ENCODE measurements at regions not wholly inside any gene's neighbourhood (a gene's known extent, or its start where the extent isn't known, plus 50 kb on each side); places are given as distances from the start of the nearest gene placed in this dataset.

GRCh38 chr5:125277494-125278154 is 531.2 kb upstream of the ZNF608 start:
- DNase-seq (ENCODE audit: low read depth, low spot score), result peak; percentile 92
- H3K9me3 ChIP-seq (ENCODE audit: control insufficient read depth, insufficient read depth, low read depth, low read length), result no peaks in the 10 kb centered on the region
- H3K36me3 ChIP-seq (ENCODE audit: control insufficient read depth, insufficient read depth, low read length), result no peaks in the 10 kb centered on the region
- intact Hi-C loops (cut with micrococcal nuclease; ENCODE audit: unreplicated experiment), result no loop called here
- in situ Hi-C loops (cut with HindIII; ENCODE audit: low pct_unique_long_range_greater_than_20kb, low sequenced_read_pairs), result no loop called here
- no peaks in the 10 kb centered on the region for H3K27me3 ChIP-seq (ENCODE audit: control insufficient read depth, insufficient read depth, low read length)
- H3K4me3 ChIP-seq (ENCODE audit: low read depth in 2 of 2, low read length in 2 of 2), result no peak overlapping the region
- ATAC-seq, result peak; percentile 99
- ChIA-PET CTCF (no interaction called here), POLR2A (no interaction called here)
- peak overlapping the region; percentile 65 for H3K27ac ChIP-seq (ENCODE audit: low read length)
- peaks cover 18% of the 10 kb centered on the region; the same call in 1 of the 2 replicates for H3K4me1 ChIP-seq (ENCODE audit: control insufficient read depth, insufficient read depth, low read length)
- no TSS peak for BruUV-seq (replicated peaks)
- TF ChIP-seq SIN3A (IDR thresholded peaks at IDR 0.05; ENCODE audit: borderline replicate concordance, insufficient read depth, low read depth, low read length), result no peak
- peak; percentile 70; the same call in 1 of the 2 replicates for TF ChIP-seq POLR2AphosphoS5 (IDR thresholded peaks at IDR 0.05; ENCODE audit: low read depth, low read length)

DNA sequence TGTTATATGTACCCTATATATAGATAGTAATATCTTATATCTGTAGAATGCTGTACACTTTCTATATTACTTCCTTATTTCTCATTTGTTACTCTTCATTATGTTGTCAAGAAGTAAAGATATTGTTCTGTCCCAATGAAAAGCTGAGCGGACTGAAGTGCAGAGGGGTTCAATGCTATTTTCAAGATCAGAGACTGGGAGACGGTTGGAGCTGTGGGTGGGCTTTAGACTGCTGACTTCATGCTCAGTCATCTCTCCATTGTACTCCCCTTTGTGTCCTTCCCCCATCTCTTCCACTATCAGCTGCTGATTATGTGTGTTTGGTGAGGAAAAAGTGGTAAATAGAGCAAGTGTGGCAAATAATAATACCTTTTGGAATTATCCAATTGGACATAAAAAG is 532.3 kb upstream of the ZNF608 start:
- Histone ChIP-seq H3K36me3 (ENCODE audit: control insufficient read depth, insufficient read depth, low read length) (no peaks in the 10 kb centered on the region), H3K4me1 (ENCODE audit: control insufficient read depth, insufficient read depth, low read length) (peaks cover 18% of the 10 kb centered on the region; the same call in 1 of the 2 replicates), H3K4me3 (ENCODE audit: low read depth in 2 of 2, low read length in 2 of 2) (no peak overlapping the region), H3K27ac (ENCODE audit: low read length) (peak overlapping the region; percentile 65), H3K27me3 (ENCODE audit: control insufficient read depth, insufficient read depth, low read length) (no peaks in the 10 kb centered on the region), H3K9me3 (ENCODE audit: control insufficient read depth, insufficient read depth, low read depth, low read length) (no peaks in the 10 kb centered on the region)
- BruUV-seq (replicated peaks), result no TSS peak
- DNase-seq (ENCODE audit: low read depth, low spot score) (no peak), ATAC-seq (no peak)
- in situ Hi-C loops (cut with HindIII; ENCODE audit: low pct_unique_long_range_greater_than_20kb, low sequenced_read_pairs), result no loop called here
- POLR2A ChIA-PET, result no interaction called here
- TF ChIP-seq REST (IDR thresholded peaks at IDR 0.05; ENCODE audit: insufficient read depth in 1 of 2, low read depth in 2 of 2, low read length in 1 of 2), result no peak
- no peak for TF ChIP-seq SIN3A (IDR thresholded peaks at IDR 0.05; ENCODE audit: borderline replicate concordance, insufficient read depth, low read depth, low read length)
- no peak for TF ChIP-seq TCF7L2 (IDR thresholded peaks at IDR 0.05; ENCODE audit: low read depth, low read length)
- TF ChIP-seq POLR2AphosphoS5 (IDR thresholded peaks at IDR 0.05; ENCODE audit: low read depth, low read length), result no peak
- TF ChIP-seq, protein P1, sequence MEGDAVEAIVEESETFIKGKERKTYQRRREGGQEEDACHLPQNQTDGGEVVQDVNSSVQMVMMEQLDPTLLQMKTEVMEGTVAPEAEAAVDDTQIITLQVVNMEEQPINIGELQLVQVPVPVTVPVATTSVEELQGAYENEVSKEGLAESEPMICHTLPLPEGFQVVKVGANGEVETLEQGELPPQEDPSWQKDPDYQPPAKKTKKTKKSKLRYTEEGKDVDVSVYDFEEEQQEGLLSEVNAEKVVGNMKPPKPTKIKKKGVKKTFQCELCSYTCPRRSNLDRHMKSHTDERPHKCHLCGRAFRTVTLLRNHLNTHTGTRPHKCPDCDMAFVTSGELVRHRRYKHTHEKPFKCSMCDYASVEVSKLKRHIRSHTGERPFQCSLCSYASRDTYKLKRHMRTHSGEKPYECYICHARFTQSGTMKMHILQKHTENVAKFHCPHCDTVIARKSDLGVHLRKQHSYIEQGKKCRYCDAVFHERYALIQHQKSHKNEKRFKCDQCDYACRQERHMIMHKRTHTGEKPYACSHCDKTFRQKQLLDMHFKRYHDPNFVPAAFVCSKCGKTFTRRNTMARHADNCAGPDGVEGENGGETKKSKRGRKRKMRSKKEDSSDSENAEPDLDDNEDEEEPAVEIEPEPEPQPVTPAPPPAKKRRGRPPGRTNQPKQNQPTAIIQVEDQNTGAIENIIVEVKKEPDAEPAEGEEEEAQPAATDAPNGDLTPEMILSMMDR (IDR thresholded peaks at IDR 0.05), result no peak
- CTCF ChIA-PET, result interaction anchor here (0.6 kb wide), 1 partner anchor 659 kb away, joined by 3 read pairs; no protein-coding TSS in a partner anchor
- intact Hi-C loops (cut with micrococcal nuclease; ENCODE audit: unreplicated experiment), result no loop called here

DNA sequence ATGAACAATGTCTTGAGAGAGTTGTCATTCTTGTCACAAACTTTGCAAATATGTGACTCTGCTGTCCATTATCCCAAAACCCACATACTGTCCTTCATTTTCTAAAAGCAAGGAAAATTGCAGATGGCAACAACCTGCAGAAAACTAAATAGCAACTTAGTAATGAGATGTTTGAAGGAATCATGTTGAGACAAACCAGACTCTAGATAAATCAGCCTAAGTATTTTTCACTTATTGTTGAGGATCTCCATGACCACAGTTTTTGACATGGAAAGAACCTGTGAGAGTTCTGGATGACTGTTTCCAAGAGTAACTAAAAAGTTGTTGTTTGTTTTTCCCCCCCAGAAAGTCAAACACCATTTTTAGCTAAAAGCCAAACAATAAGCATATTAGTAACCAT is 535.2 kb upstream of the ZNF608 start:
- TF ChIP-seq TCF7L2 (IDR thresholded peaks at IDR 0.05; ENCODE audit: low read depth, low read length) (no peak), SIN3A (IDR thresholded peaks at IDR 0.05; ENCODE audit: borderline replicate concordance, insufficient read depth, low read depth, low read length) (no peak), POLR2AphosphoS5 (IDR thresholded peaks at IDR 0.05; ENCODE audit: low read depth, low read length) (no peak), REST (IDR thresholded peaks at IDR 0.05; ENCODE audit: insufficient read depth in 1 of 2, low read depth in 2 of 2, low read length in 1 of 2) (no peak)
- TF ChIP-seq, protein P1 (IDR thresholded peaks at IDR 0.05), result no peak

More for the DNA sequence above, 535.2 kb upstream of the ZNF608 start:
- H3K27ac ChIP-seq (ENCODE audit: low read length), result peak overlapping the region; percentile 55; the same call in 1 of the 2 replicates
- H3K4me3 ChIP-seq (ENCODE audit: low read depth in 2 of 2, low read length in 2 of 2), result no peak overlapping the region
- H3K4me1 ChIP-seq (ENCODE audit: control insufficient read depth, insufficient read depth, low read length), result peaks cover 10% of the 10 kb centered on the region; the same call in 1 of the 2 replicates
- no TSS peak for BruUV-seq (replicated peaks)
- ChIA-PET CTCF (no interaction called here), POLR2A (no interaction called here)
- DNase-seq (ENCODE audit: low read depth, low spot score), result no peak
- ATAC-seq, result no peak
- no peaks in the 10 kb centered on the region for H3K9me3 ChIP-seq (ENCODE audit: control insufficient read depth, insufficient read depth, low read depth, low read length)
- intact Hi-C loops (cut with micrococcal nuclease; ENCODE audit: unreplicated experiment), result no loop called here
- no peaks in the 10 kb centered on the region for H3K36me3 ChIP-seq (ENCODE audit: control insufficient read depth, insufficient read depth, low read length)
- H3K27me3 ChIP-seq (ENCODE audit: control insufficient read depth, insufficient read depth, low read length), result no peaks in the 10 kb centered on the region
- in situ Hi-C loops (cut with HindIII; ENCODE audit: low pct_unique_long_range_greater_than_20kb, low sequenced_read_pairs), result no loop called here
